NB4 (cell line): ENCODE measurements at regions not wholly inside any gene's neighbourhood (a gene's known extent, or its start where the extent isn't known, plus 50 kb on each side); places are given as distances from the start of the nearest gene placed in this dataset.

ENCODE experiments used
- POLR2A ChIP-seq: IDR thresholded peaks from 2 replicates; pipeline ENCODE4 v1.6.1; 2011; ENCODE audit warnings: mild to moderate bottlenecking; ENCODE audit not compliant: insufficient read length; ENCODE audit errors: extremely low read depth
- TF ChIP-seq, protein P1 (sequence below): IDR thresholded peaks from one replicate; pipeline ENCODE4 v1.5.1; 2012; ENCODE audit warnings: low read depth, low read length

DNA sequence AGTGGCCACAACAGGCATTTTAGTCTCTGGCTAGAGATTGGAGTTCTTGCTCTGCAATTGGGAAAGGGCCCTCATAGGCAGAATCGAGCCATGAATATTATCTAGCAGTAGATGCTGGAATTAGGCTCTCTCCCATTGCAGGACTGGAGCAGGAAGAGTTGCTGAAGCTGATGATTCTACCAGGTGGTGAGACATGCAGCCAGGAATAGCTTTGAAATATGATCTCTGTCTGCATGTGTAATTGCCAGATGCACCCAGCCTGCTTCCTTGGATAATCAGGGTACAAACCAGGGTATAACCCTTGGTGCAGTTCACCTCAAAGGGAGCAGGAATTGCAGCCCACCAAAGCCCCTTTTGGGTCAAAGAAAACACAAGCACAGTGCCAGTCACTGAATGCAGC, 211.4 kb upstream of the FTMT start:
- TF ChIP-seq POLR2A, result no peak
- TF ChIP-seq, protein P1, sequence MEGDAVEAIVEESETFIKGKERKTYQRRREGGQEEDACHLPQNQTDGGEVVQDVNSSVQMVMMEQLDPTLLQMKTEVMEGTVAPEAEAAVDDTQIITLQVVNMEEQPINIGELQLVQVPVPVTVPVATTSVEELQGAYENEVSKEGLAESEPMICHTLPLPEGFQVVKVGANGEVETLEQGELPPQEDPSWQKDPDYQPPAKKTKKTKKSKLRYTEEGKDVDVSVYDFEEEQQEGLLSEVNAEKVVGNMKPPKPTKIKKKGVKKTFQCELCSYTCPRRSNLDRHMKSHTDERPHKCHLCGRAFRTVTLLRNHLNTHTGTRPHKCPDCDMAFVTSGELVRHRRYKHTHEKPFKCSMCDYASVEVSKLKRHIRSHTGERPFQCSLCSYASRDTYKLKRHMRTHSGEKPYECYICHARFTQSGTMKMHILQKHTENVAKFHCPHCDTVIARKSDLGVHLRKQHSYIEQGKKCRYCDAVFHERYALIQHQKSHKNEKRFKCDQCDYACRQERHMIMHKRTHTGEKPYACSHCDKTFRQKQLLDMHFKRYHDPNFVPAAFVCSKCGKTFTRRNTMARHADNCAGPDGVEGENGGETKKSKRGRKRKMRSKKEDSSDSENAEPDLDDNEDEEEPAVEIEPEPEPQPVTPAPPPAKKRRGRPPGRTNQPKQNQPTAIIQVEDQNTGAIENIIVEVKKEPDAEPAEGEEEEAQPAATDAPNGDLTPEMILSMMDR, result no peak
